AG04449 (cell line): ENCODE measurements at regions not wholly inside any gene's neighbourhood (a gene's known extent, or its start where the extent isn't known, plus 50 kb on each side); places are given as distances from the start of the nearest gene placed in this dataset.

Experiments
- CTCF ChIA-PET: fragments of 350-600 bp; formaldehyde crosslinking; extraction: SDS; loops from one replicate; lab custom pipeline; 2021; ENCODE audit warnings: antibody characterized with exemption; lab: Yijun Ruan, JAX
- POLR2A ChIA-PET: fragments of 400-600, 350-600 bp; formaldehyde crosslinking; extraction: SDS; loops from one replicate; lab custom pipeline; 2020; ENCODE audit warnings: antibody characterized with exemption, inconsistent platforms; lab: Yijun Ruan, JAX
- DNase-seq: peaks from one replicate; pipeline ENCODE4 v3.0.0-alpha.2; 2010; ENCODE audit warnings: low read depth, low spot score
- H3K4me3 ChIP-seq: 2 replicates; pipeline ENCODE4 v1.5.1; 2011; ENCODE audit warnings: low read depth, mild to moderate bottlenecking, control low read depth, low read length
- TF ChIP-seq, protein P1 (sequence below): IDR thresholded peaks from one replicate; pipeline ENCODE4 v1.5.1; 2011; ENCODE audit warnings: mild to moderate bottlenecking, moderate library complexity, low read length, control low read depth, inconsistent platforms; ENCODE audit not compliant: insufficient read depth; ENCODE audit errors: missing control alignments

DNA sequence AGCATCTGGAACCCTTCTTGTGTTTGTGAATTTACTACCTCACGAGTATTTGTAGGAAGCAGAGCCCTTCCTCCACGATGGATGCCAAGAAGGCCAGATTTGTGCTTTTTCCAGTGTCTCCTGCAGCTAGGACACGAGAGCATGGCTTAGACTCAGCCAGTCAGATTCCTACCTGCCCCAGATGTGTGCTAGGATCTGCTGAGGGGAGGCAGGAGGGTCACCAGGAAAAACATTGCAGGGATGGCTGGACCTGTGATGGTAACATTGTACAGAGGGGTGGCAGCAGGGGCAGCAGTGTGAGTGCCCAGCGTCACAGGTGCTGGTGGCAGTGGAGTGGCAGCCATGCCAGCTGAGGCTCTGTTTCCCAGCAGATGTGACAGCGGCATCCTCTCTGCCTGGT is 285.3 kb downstream of the FAM43A start:
- ChIA-PET POLR2A (interaction anchor here (1.1 kb wide), 1 partner anchor 40 kb away, joined by 3 read pairs; no protein-coding TSS in a partner anchor), CTCF (no interaction called here)
- TF ChIP-seq, protein P1, sequence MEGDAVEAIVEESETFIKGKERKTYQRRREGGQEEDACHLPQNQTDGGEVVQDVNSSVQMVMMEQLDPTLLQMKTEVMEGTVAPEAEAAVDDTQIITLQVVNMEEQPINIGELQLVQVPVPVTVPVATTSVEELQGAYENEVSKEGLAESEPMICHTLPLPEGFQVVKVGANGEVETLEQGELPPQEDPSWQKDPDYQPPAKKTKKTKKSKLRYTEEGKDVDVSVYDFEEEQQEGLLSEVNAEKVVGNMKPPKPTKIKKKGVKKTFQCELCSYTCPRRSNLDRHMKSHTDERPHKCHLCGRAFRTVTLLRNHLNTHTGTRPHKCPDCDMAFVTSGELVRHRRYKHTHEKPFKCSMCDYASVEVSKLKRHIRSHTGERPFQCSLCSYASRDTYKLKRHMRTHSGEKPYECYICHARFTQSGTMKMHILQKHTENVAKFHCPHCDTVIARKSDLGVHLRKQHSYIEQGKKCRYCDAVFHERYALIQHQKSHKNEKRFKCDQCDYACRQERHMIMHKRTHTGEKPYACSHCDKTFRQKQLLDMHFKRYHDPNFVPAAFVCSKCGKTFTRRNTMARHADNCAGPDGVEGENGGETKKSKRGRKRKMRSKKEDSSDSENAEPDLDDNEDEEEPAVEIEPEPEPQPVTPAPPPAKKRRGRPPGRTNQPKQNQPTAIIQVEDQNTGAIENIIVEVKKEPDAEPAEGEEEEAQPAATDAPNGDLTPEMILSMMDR, result no peak
- H3K4me3 ChIP-seq, result no peak overlapping the region
- DNase-seq, result no peak

DNA sequence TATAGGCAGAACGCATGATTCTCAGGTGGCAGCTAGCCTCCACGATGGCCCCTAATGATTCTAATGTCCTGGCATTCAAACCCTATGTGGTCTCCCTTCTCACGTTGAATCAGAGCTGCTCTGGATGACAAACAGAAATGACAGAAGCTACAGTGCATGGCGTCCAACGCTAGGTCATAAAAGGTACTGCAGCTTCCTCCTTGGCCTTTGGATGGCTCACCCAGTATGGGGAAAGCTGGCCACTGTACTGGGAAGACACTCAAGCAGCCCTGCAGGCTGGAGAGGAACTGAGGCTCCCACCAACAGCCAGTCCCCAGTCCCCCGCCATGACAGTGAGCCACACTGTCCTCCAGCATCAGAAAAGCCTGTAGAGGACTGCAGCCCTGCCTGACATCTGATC is 286.3 kb downstream of the FAM43A start:
- CTCF ChIA-PET, result no interaction called here
- H3K4me3 ChIP-seq, result no peak overlapping the region
- TF ChIP-seq, protein P1, result no peak
- POLR2A ChIA-PET, result interaction anchor here (1.1 kb wide), 1 partner anchor 41 kb away, joined by 3 read pairs; no protein-coding TSS in a partner anchor
- DNase-seq, result no peak

DNA sequence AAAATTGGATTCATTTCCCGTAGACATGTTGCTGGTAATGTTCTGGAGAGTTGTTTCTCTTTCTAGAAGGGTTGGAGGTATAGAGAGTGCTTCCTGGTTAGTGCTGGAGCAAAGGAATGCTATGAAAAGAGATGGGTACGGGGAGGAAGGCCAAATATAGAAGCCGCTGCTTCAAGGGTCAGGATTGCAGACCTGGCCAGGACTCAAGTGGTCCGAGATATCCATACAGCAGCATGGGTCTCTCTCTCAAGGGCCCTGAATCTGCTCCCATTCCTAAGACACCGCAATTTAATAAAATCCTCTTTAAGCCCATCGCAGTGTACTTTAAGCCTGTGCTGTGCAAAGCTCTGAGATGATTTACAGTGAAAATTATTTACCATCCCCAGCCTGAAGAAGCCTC is 287.0 kb downstream of the FAM43A start:
- CTCF ChIA-PET, result no interaction called here
- no peak for DNase-seq
- H3K4me3 ChIP-seq, result no peak overlapping the region
- TF ChIP-seq, protein P1, result no peak
- POLR2A ChIA-PET, result no interaction called here

DNA sequence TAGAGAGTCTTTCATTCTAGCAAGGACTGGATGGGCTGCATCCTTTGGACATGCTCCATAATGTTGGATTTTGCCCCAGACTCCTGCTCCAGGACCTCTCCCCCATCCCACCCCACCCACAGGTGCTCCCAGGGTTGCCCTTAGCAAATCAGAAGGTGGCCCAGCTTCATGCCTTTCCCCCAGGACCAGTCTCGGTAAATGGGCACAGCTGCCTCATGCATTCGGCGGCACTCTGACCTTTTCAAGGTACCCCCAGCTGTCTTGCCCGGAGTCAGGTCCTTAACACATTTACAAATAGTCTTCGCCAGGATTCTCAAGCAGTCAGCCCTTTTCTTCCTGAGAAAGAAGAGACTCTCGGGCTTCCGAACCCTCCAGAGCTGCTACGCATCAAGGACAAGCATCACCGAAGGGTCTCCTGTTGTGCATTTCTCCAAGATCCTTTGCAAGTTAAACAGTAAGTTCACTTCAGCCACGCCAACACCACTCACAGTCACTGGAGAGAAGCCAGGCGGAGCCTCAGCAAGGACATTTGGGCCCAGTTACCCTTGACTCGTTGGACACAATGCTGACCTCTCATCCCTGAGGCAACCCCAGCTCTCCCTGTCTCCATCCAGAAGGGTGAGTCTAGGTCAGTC is 287.8 kb downstream of the FAM43A start:
- DNase-seq, result no peak
- POLR2A ChIA-PET, result no interaction called here
- no peak overlapping the region for H3K4me3 ChIP-seq
- TF ChIP-seq, protein P1, result no peak
- CTCF ChIA-PET, result interaction anchor here (0.9 kb wide), 1 partner anchor 291 kb away, joined by 3 read pairs; no protein-coding TSS in a partner anchor

DNA sequence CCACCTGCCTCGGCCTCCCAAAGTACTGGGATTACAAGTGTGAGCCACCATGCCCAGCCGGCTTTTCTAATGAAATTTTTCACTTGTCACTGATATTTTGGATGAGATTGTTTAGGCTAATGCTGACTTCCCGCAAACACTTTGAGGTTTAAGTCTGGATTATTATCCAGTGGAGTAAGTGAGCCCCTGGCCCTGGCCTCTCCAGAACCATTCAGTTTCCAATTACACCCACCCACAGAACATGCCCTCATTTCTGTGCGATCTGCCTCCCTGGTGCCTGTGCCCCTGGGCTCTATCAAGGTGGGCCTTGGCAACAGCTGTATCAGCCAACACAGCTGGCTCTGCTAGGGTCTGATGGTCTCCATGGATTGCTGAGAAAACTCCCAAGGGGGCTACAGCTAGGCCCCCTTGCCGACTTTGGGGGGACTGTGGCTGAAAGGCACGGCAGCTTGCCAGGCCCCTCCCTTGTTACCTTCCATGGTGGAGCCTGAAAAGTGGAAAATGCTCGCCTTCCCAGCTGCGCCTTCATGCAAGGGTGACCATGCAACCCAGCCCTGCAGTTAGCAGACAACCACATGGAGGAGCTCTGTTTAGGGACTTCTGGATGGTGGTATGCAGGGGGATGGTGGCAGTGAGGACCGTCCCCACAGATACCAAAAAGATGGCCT is 288.9 kb downstream of the FAM43A start:
- ChIA-PET CTCF (no interaction called here), POLR2A (no interaction called here)
- H3K4me3 ChIP-seq, result no peak overlapping the region
- DNase-seq, result no peak
- TF ChIP-seq, protein P1, result no peak

DNA sequence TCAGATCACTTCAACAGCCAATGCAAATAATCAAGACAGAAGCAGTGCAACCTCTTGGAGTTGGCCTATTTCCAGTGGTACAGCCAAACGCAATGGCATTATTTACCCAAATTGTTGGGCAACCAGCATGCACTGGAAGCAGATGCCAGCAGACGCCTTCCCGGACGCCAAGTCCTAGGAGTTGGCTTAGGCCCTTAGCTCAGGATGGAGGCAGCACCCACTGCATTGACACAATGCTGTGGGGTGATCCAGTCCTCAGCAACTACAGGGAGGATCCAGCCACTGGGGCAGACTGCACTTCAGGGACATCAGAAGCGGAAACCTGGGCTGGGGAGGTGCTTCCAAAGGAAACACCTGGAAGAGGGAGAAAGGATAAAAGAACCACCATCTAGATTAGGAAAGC is 290.4 kb downstream of the FAM43A start:
- no peak overlapping the region for H3K4me3 ChIP-seq
- no peak for DNase-seq
- TF ChIP-seq, protein P1, result no peak
- CTCF ChIA-PET, result interaction anchor here (0.9 to 1.1 kb wide), 3 partner anchors 9 to 131 kb away, joined by 4 read pairs; no protein-coding TSS in a partner anchor
- POLR2A ChIA-PET, result no interaction called here
